ENCODE measurements at regions not wholly inside any gene's neighbourhood (a gene's known extent, or its start where the extent isn't known, plus 50 kb on each side); places are given as distances from the start of the nearest gene placed in this dataset.

GRCh38 chr6:164547076-164547475 lies 762.3 kb downstream of the C6orf118 start:
- POLR2A ChIA-PET, result no interaction called here
- DNase-seq (ENCODE audit: unreplicated experiment), result no peak
- H3K4me1 Mint-ChIP-seq (ENCODE audit: insufficient read depth, unreplicated experiment), result no peaks in the 10 kb centered on the region
- CTCF ChIA-PET, result no interaction called here
- no peak overlapping the region for H3K27ac Mint-ChIP-seq (ENCODE audit: low read depth, unreplicated experiment)
- H3K36me3 Mint-ChIP-seq (ENCODE audit: insufficient read depth, unreplicated experiment), result no peaks in the 10 kb centered on the region
- TF ChIP-seq, protein P1, sequence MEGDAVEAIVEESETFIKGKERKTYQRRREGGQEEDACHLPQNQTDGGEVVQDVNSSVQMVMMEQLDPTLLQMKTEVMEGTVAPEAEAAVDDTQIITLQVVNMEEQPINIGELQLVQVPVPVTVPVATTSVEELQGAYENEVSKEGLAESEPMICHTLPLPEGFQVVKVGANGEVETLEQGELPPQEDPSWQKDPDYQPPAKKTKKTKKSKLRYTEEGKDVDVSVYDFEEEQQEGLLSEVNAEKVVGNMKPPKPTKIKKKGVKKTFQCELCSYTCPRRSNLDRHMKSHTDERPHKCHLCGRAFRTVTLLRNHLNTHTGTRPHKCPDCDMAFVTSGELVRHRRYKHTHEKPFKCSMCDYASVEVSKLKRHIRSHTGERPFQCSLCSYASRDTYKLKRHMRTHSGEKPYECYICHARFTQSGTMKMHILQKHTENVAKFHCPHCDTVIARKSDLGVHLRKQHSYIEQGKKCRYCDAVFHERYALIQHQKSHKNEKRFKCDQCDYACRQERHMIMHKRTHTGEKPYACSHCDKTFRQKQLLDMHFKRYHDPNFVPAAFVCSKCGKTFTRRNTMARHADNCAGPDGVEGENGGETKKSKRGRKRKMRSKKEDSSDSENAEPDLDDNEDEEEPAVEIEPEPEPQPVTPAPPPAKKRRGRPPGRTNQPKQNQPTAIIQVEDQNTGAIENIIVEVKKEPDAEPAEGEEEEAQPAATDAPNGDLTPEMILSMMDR (IDR thresholded peaks at IDR 0.05; ENCODE audit: unreplicated experiment), result no peak
- H3K4me3 Mint-ChIP-seq (ENCODE audit: unreplicated experiment), result no peak overlapping the region
- H3K9me3 Mint-ChIP-seq (ENCODE audit: unreplicated experiment), result no peaks in the 10 kb centered on the region
- no peaks in the 10 kb centered on the region for H3K27me3 Mint-ChIP-seq (ENCODE audit: insufficient read depth, unreplicated experiment)
- intact Hi-C loops (cut with micrococcal nuclease), result no loop called here
- BruUV-seq (replicated peaks), result no TSS peak

DNA sequence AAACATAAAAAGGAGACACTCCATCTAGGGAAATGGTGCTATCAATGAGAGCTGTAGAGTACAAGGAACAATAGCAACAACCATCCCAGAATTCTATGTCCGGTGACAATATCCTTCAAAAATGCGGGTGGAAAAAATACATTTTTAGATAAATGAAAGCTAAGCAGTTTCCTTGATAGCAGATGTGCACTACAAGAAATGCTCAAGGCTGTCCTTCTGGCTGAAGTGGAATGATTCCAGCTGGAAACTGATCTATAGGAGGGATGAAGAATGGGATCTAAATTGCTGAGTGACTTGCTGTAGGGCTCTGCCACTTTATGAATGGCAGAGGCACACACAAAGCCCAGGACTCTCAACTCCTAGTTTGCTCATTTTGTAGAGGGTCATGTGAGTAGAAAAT lies 763.1 kb downstream of the C6orf118 start:
- intact Hi-C loops (cut with micrococcal nuclease), result no loop called here
- CTCF ChIA-PET, result interaction anchor here (0.6 kb wide), 1 partner anchor 62 kb away, joined by 3 read pairs; no protein-coding TSS in a partner anchor
- POLR2A ChIA-PET, result no interaction called here
- BruUV-seq (replicated peaks), result no TSS peak
- Mint-ChIP-seq H3K36me3 (ENCODE audit: insufficient read depth, unreplicated experiment) (no peaks in the 10 kb centered on the region), H3K27me3 (ENCODE audit: insufficient read depth, unreplicated experiment) (no peaks in the 10 kb centered on the region), H3K27ac (ENCODE audit: low read depth, unreplicated experiment) (no peak overlapping the region), H3K4me1 (ENCODE audit: insufficient read depth, unreplicated experiment) (no peaks in the 10 kb centered on the region), H3K9me3 (ENCODE audit: unreplicated experiment) (peaks cover under 1% of the 10 kb centered on the region), H3K4me3 (ENCODE audit: unreplicated experiment) (no peak overlapping the region)
- no peak for DNase-seq (ENCODE audit: unreplicated experiment)
- TF ChIP-seq, protein P1 (IDR thresholded peaks at IDR 0.05; ENCODE audit: unreplicated experiment), result no peak

DNA sequence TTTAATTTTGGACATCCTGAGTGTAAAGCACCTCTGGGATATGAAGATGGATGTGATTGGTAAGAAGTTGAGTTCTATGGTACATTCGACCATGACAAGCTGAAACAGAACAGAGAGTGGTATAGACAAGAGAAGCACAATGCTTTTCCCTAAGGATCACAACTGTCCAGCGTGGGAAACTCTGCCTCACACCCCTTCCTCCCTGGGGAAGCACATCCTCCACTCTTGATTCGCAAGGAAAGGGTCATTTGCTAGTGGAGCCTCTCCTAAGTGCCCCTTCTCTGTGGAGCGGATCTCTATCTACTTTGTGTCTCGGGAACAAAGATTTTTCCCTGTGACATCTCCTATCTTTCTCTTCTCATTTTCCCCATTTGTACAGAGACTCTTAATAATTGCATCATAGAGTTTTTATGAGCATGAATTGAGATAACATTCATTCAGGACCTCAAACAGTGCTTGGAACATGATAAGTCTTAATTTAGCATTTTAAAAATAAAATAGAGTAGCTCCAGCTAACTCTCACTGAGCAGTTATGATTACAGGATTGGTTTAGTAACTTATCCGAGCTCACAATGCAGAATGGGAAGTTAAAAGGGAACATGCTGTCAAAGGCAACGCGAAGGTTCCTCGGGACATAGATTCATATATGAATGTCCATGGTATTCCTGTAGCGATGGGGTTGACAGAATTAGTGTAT lies 775.2 kb downstream of the C6orf118 start:
- Mint-ChIP-seq H3K4me1 (ENCODE audit: insufficient read depth, unreplicated experiment) (peaks cover 6% of the 10 kb centered on the region), H3K9me3 (ENCODE audit: unreplicated experiment) (peaks cover 8% of the 10 kb centered on the region), H3K4me3 (ENCODE audit: unreplicated experiment) (no peak overlapping the region), H3K27me3 (ENCODE audit: insufficient read depth, unreplicated experiment) (no peaks in the 10 kb centered on the region), H3K27ac (ENCODE audit: low read depth, unreplicated experiment) (no peak overlapping the region), H3K36me3 (ENCODE audit: insufficient read depth, unreplicated experiment) (no peaks in the 10 kb centered on the region)
- TF ChIP-seq, protein P1 (IDR thresholded peaks at IDR 0.05; ENCODE audit: unreplicated experiment), result no peak
- BruUV-seq (replicated peaks), result no TSS peak
- no peak for DNase-seq (ENCODE audit: unreplicated experiment)
- intact Hi-C loops (cut with micrococcal nuclease), result no loop called here
- ChIA-PET POLR2A (interaction anchor here (0.6 kb wide), 1 partner anchor 68 kb away, joined by 3 read pairs; no protein-coding TSS in a partner anchor), CTCF (no interaction called here)

GRCh38 chr6:164533045-164533362 lies 776.4 kb downstream of the C6orf118 start:
- H3K4me1 Mint-ChIP-seq (ENCODE audit: insufficient read depth, unreplicated experiment), result peaks cover 6% of the 10 kb centered on the region
- TF ChIP-seq, protein P1 (IDR thresholded peaks at IDR 0.05; ENCODE audit: unreplicated experiment), result no peak
- peaks cover 6% of the 10 kb centered on the region for H3K9me3 Mint-ChIP-seq (ENCODE audit: unreplicated experiment)
- CTCF ChIA-PET, result no interaction called here
- H3K27me3 Mint-ChIP-seq (ENCODE audit: insufficient read depth, unreplicated experiment), result no peaks in the 10 kb centered on the region
- H3K4me3 Mint-ChIP-seq (ENCODE audit: unreplicated experiment), result no peak overlapping the region
- DNase-seq (ENCODE audit: unreplicated experiment), result no peak
- POLR2A ChIA-PET, result interaction anchor here (0.6 kb wide), 1 partner anchor 11 kb away, joined by 3 read pairs; no protein-coding TSS in a partner anchor
- no peaks in the 10 kb centered on the region for H3K36me3 Mint-ChIP-seq (ENCODE audit: insufficient read depth, unreplicated experiment)
- intact Hi-C loops (cut with micrococcal nuclease), result no loop called here
- BruUV-seq (replicated peaks), result no TSS peak
- H3K27ac Mint-ChIP-seq (ENCODE audit: low read depth, unreplicated experiment), result no peak overlapping the region
